Lower lobe of right lung (tissue), 2 donors: ENCODE measurements at regions not wholly inside any gene's neighbourhood (a gene's known extent, or its start where the extent isn't known, plus 50 kb on each side); places are given as distances from the start of the nearest gene placed in this dataset.
A peak's percentile ranks its signal among the peaks of the same experiment; 100 is the strongest.

ENCODE experiments used
- ATAC-seq, 2 donors: fragments of 200-7000 bp; cut with Tn5 transposase; one replicate each; pipeline ENCODE4 v1.9.1; 2020 to 2022; ENCODE audit warnings: mild to moderate bottlenecking in 2 of 2, moderate library complexity in 2 of 2
- DNase-seq: peaks from one replicate; pipeline ENCODE4 v3.0.0-alpha.2; 2020
- H3K27ac ChIP-seq: fragments of 200-600 bp; one replicate; pipeline ENCODE4 v1.8.0; 2022
- H3K27me3 ChIP-seq: fragments of 200-600 bp; one replicate; pipeline ENCODE4 v1.8.0; 2022; ENCODE audit warnings: low read depth
- H3K36me3 ChIP-seq: fragments of 200-600 bp; one replicate; pipeline ENCODE4 v1.8.0; 2022; ENCODE audit warnings: mild to moderate bottlenecking
- H3K4me1 ChIP-seq: fragments of 200-600 bp; one replicate; pipeline ENCODE4 v1.8.0; 2022
- H3K4me3 ChIP-seq: fragments of 200-600 bp; one replicate; pipeline ENCODE4 v1.8.0; 2022; ENCODE audit warnings: mild to moderate bottlenecking
- H3K9me3 ChIP-seq: fragments of 200-600 bp; one replicate; pipeline ENCODE4 v1.8.0; 2022
- intact Hi-C: fragments of 100-400 bp; cut with DNase I; formaldehyde crosslinking; loops from one replicate; pipeline ENCODE4 v1.11.0; 2022
- TF ChIP-seq, protein P1 (sequence below): fragments of 200-600 bp; IDR thresholded peaks from one replicate; pipeline ENCODE4 v1.8.0; 2022; ENCODE audit warnings: antibody characterized with exemption, mild to moderate bottlenecking
- donor health status: DM: no; HTN: yes; CAD: no; lungs with severe emphysema.

DNA sequence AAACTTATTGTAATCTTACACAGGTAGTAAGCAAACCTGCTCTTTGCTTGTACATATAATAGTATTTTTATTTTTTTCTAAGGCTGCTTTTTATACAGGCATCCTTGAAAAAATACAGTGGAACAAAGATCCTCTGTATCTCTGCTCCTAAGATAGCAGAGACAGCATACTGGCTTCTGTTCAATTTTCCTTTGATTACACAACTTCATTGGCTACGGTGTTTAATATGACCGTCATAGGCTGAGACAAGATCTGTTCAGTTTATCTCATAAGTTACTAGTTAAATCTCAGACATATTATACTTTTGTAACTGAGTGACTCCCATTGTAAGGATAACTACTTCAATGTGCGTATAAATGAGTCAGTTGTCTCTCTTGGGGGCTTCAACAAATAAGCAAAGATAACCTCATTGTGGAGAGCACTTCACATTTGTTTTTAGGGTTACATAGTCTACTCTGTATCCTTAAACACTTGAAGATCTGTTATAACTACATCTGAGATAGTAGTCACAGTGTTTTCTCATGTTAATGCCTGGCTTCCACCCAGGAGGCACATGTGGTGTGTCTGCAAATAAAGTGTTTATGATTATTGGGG is 166.1 kb downstream of the KDM5D start:
- no peaks in the 10 kb centered on the region for H3K9me3 ChIP-seq
- no peaks in the 10 kb centered on the region for H3K4me1 ChIP-seq
- no peak overlapping the region for H3K4me3 ChIP-seq
- H3K27ac ChIP-seq: no peak overlapping the region
- intact Hi-C loops: no loop called here
- H3K36me3 ChIP-seq: no peaks in the 10 kb centered on the region
- ATAC-seq (no peak), DNase-seq (no peak)
- TF ChIP-seq, protein P1, sequence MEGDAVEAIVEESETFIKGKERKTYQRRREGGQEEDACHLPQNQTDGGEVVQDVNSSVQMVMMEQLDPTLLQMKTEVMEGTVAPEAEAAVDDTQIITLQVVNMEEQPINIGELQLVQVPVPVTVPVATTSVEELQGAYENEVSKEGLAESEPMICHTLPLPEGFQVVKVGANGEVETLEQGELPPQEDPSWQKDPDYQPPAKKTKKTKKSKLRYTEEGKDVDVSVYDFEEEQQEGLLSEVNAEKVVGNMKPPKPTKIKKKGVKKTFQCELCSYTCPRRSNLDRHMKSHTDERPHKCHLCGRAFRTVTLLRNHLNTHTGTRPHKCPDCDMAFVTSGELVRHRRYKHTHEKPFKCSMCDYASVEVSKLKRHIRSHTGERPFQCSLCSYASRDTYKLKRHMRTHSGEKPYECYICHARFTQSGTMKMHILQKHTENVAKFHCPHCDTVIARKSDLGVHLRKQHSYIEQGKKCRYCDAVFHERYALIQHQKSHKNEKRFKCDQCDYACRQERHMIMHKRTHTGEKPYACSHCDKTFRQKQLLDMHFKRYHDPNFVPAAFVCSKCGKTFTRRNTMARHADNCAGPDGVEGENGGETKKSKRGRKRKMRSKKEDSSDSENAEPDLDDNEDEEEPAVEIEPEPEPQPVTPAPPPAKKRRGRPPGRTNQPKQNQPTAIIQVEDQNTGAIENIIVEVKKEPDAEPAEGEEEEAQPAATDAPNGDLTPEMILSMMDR: no peak
- H3K27me3 ChIP-seq: no peaks in the 10 kb centered on the region

DNA sequence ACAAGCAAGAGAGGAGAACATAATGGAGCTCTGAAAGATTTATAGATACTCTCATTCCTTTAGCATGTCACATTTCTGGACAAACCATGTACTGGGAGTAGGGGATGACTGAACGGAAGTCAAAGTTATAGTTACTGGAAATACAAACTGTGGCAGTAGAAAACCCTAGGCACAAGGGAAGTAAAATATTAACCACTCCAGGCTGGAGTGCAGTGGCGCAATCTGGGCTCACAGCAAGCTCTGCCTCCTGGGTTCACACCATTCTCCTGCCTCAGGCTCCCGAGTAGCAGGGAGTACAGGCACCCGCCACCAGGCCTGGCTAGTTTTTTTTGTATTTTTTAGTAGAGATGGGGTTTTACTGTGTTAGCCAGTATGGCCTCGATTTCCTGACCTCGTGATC is 167.3 kb downstream of the KDM5D start:
- Histone ChIP-seq H3K9me3 (no peaks in the 10 kb centered on the region), H3K27me3 (no peaks in the 10 kb centered on the region), H3K4me1 (no peaks in the 10 kb centered on the region), H3K36me3 (no peaks in the 10 kb centered on the region), H3K27ac (no peak overlapping the region), H3K4me3 (no peak overlapping the region)
- intact Hi-C loops: no loop called here
- no peak for ATAC-seq
- DNase-seq: peak; percentile 28
- TF ChIP-seq, protein P1: no peak

DNA sequence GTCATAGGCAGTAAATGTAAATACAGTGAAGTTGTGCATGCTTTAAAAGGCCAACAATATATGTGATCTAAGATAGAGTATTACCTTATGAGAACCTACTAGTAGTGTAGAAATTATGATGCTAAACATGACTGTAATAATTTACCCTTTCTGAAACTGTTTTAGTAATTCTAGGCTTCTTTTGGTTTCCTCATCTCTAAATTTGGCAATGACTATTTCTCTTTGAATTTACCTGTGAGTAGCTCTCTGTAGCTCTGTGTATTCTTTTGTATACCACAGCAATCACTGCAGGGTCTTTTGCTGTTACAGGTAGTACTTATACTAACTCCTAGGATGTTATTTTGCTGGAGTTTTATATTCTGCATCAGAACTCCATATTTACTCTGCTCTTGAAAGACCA is 169.6 kb downstream of the KDM5D start:
- ATAC-seq: no peak

DNA sequence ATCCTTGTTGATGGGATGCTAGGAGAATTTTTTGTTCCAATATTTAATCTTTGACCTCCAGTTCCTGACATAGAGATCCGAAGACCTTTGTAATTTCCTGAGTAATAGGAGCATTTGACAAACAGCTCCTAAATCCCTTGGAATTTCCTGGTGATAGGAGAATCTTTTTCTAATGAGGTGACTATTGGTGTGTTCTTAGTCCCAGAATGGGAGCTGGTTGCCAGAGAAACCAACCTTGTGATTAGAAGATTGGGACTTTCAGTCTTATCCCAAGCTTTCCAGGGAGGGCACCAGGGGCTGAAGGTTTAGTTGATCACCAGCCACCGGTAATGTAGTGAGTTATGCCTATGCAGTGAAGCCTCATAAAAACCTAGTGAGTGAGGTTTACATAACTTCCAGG is 170.9 kb downstream of the KDM5D start:
- no peaks in the 10 kb centered on the region for H3K27me3 ChIP-seq
- H3K9me3 ChIP-seq: no peaks in the 10 kb centered on the region
- ATAC-seq (no peak), DNase-seq (no peak)
- H3K27ac ChIP-seq: no peak overlapping the region
- no peak overlapping the region for H3K4me3 ChIP-seq
- H3K36me3 ChIP-seq: no peaks in the 10 kb centered on the region
- intact Hi-C loops: no loop called here
- TF ChIP-seq, protein P1: no peak
- H3K4me1 ChIP-seq: no peaks in the 10 kb centered on the region

More for the DNA sequence above, 169.6 kb downstream of the KDM5D start:
- no peaks in the 10 kb centered on the region for H3K36me3 ChIP-seq
- no peak for DNase-seq
- H3K4me3 ChIP-seq: no peak overlapping the region
- TF ChIP-seq, protein P1: no peak
- no peaks in the 10 kb centered on the region for H3K4me1 ChIP-seq
- intact Hi-C loops: no loop called here
- H3K9me3 ChIP-seq: no peaks in the 10 kb centered on the region
- no peaks in the 10 kb centered on the region for H3K27me3 ChIP-seq
- H3K27ac ChIP-seq: no peak overlapping the region

DNA sequence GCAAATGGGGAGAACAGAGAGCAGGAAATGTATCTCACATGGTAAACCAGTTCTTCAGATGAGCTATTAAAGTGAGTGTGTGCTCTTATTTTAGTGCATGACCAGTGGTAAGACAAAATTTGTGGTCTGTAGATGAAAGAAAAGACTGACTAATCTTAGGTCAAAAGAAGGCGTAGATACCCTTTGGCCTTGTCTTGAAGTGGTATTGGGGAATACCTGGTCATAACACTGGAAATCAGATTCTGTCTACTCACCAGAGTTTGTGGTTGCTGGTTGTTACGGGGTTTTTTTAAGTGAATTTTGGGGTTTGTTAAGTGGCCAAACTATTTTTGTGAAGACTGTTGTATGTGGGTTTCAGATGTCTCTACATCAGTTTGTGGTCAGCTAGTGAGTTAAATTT is 173.5 kb downstream of the KDM5D start:
- no peaks in the 10 kb centered on the region for H3K4me1 ChIP-seq
- TF ChIP-seq, protein P1: no peak
- ATAC-seq: no peak
- no peak for DNase-seq
- no peaks in the 10 kb centered on the region for H3K9me3 ChIP-seq
- no peaks in the 10 kb centered on the region for H3K36me3 ChIP-seq
- intact Hi-C loops: no loop called here
- no peaks in the 10 kb centered on the region for H3K27me3 ChIP-seq
- H3K4me3 ChIP-seq: no peak overlapping the region
- H3K27ac ChIP-seq: no peak overlapping the region
